ENCODE measurements at regions not wholly inside any gene's neighbourhood (a gene's known extent, or its start where the extent isn't known, plus 50 kb on each side); places are given as distances from the start of the nearest gene placed in this dataset.

- peaks cover 32 to 33% of the 10 kb centered on the region in 2 experiments for H3K9me3 Mint-ChIP-seq
- Histone ChIP-seq H3K23me2 (ENCODE audit: insufficient read length, low read depth, low read length, poor library complexity, severe bottlenecking) (no peaks in the 10 kb centered on the region), H2BK20ac (ENCODE audit: low read depth, low read length, poor library complexity, severe bottlenecking) (no peak overlapping the region), H2AK5ac (ENCODE audit: insufficient read length, low read length) (no peak overlapping the region), H3K18ac (ENCODE audit: insufficient read length, low read depth, low read length) (no peak overlapping the region), H3K4me2 (ENCODE audit: insufficient read depth, insufficient read length, low read length) (no peak overlapping the region), H3K9me3 (ENCODE audit: control insufficient read depth, low read depth, low read length) (peaks cover 4% of the 10 kb centered on the region), H3K23ac (ENCODE audit: insufficient read length, low read depth, low read length) (no peak overlapping the region), H4K20me1 (ENCODE audit: control insufficient read depth, insufficient read depth, insufficient read length) (no peaks in the 10 kb centered on the region), H4K91ac (ENCODE audit: insufficient read length, low read depth, low read length) (no peak overlapping the region), H2AFZ (ENCODE audit: low read length) (no peak overlapping the region), H3K9ac (ENCODE audit: extremely low read depth, insufficient read length, low read length) (no peak overlapping the region), H3T11ph (ENCODE audit: low read length) (no peak overlapping the region), H2BK120ac (ENCODE audit: low read depth, low read length, poor library complexity, severe bottlenecking) (no peak overlapping the region), H3K27me3 (ENCODE audit: insufficient read depth, low read length) (no peaks in the 10 kb centered on the region), H2BK5ac (ENCODE audit: insufficient read length, low read length) (no peak overlapping the region), H3K4ac (ENCODE audit: low read depth, low read length) (no peak overlapping the region), H2BK12ac (ENCODE audit: insufficient read length, low read depth, low read length) (no peak overlapping the region), H3K79me2 (ENCODE audit: insufficient read depth, low read length) (no peaks in the 10 kb centered on the region), H3K27ac (ENCODE audit: insufficient read length, low read depth, low read length) (no peak overlapping the region), H3K4me1 (ENCODE audit: insufficient read depth, low read length) (no peaks in the 10 kb centered on the region), H3K79me1 (ENCODE audit: insufficient read depth, low read depth, low read length, poor library complexity, severe bottlenecking) (no peaks in the 10 kb centered on the region), H3K14ac (ENCODE audit: insufficient read depth, low read length) (no peak overlapping the region), H4K5ac (ENCODE audit: insufficient read length, low read depth, low read length) (no peak overlapping the region), H3K56ac (ENCODE audit: insufficient read length, low read depth, low read length) (no peak overlapping the region), H4K8ac (replicated peaks; ENCODE audit: insufficient read length, low read depth, low read length) (no peak overlapping the region), H2BK15ac (ENCODE audit: low read depth, low read length) (no peak overlapping the region)
- TF ChIP-seq, protein P1, sequence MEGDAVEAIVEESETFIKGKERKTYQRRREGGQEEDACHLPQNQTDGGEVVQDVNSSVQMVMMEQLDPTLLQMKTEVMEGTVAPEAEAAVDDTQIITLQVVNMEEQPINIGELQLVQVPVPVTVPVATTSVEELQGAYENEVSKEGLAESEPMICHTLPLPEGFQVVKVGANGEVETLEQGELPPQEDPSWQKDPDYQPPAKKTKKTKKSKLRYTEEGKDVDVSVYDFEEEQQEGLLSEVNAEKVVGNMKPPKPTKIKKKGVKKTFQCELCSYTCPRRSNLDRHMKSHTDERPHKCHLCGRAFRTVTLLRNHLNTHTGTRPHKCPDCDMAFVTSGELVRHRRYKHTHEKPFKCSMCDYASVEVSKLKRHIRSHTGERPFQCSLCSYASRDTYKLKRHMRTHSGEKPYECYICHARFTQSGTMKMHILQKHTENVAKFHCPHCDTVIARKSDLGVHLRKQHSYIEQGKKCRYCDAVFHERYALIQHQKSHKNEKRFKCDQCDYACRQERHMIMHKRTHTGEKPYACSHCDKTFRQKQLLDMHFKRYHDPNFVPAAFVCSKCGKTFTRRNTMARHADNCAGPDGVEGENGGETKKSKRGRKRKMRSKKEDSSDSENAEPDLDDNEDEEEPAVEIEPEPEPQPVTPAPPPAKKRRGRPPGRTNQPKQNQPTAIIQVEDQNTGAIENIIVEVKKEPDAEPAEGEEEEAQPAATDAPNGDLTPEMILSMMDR (conservative IDR thresholded peaks at IDR 0.05) = no peak
- peaks cover 6% of the 10 kb centered on the region in 2 experiments; a peak in 2 of 4 replicates for H3K4me1 Mint-ChIP-seq
- no peak overlapping the region for H3K27ac Mint-ChIP-seq
- H3K4me3 Mint-ChIP-seq = no peak overlapping the region
- no peaks in the 10 kb centered on the region for H3K27me3 Mint-ChIP-seq (ENCODE audit: low read depth)
- no peak for DNase-seq
- no CpG with 5 or more reads among the region's 1 CpG for WGBS (ENCODE audit: extremely low coverage, insufficient read length, low lambda C conversion rate)
- H3K36me3 Mint-ChIP-seq (ENCODE audit: insufficient read depth in 1 of 3, low read depth in 3 of 3) = peaks cover 26 to 64% (median 28%) of the 10 kb centered on the region in 3 experiments
These were observed 1514.8 kb downstream of the RPA4 start for GRCh38 chrX:98398542-98398941.

All from H9 (cell line).